Astrocyte of the spinal cord (primary cell): ENCODE measurements at regions not wholly inside any gene's neighbourhood (a gene's known extent, or its start where the extent isn't known, plus 50 kb on each side); places are given as distances from the start of the nearest gene placed in this dataset.

Experiments
- DNase-seq: peaks from one replicate; pipeline ENCODE4 v3.0.0; 2011; ENCODE audit warnings: low read depth, low spot score
- H3K4me3 ChIP-seq: 2 replicates; pipeline ENCODE4 v1.5.1; 2011; ENCODE audit warnings: low read depth, mild to moderate bottlenecking, low read length, moderate library complexity
- CTCF ChIP-seq: IDR thresholded peaks from 2 replicates; pipeline ENCODE4 v1.5.1; 2012; ENCODE audit warnings: low read depth, mild to moderate bottlenecking, low read length, inconsistent platforms
- in situ Hi-C: cut with HindIII; loops from 2 replicates; pipeline ENCODE4 v1.10.0; 2017; ENCODE audit warnings: low sequenced_read_pairs

GRCh38 chr2:59654710-59655109 lies 898.7 kb downstream of the BCL11A start:
- no peak overlapping the region for H3K4me3 ChIP-seq
- TF ChIP-seq CTCF = no peak
- no peak for DNase-seq
- in situ Hi-C loops = no loop called here

- no peak for DNase-seq
- in situ Hi-C loops = no loop called here
- H3K4me3 ChIP-seq = no peak overlapping the region
- TF ChIP-seq CTCF = no peak
Measured at GRCh38 chr2:59653164-59653563, 900.3 kb downstream of the BCL11A start.

GRCh38 chr2:59630789-59631188 lies 922.7 kb downstream of the BCL11A start:
- no peak overlapping the region for H3K4me3 ChIP-seq
- TF ChIP-seq CTCF = no peak
- DNase-seq = no peak
- in situ Hi-C loops = no loop called here

- in situ Hi-C loops = no loop called here
- DNase-seq = no peak
- TF ChIP-seq CTCF = no peak
- H3K4me3 ChIP-seq = no peak overlapping the region
Measured at GRCh38 chr2:59627599-59627998, 925.9 kb downstream of the BCL11A start.

- TF ChIP-seq CTCF = no peak
- in situ Hi-C loops = no loop called here
- no peak for DNase-seq
- H3K4me3 ChIP-seq = no peak overlapping the region
Measured at GRCh38 chr2:59622599-59623308, 930.7 kb downstream of the BCL11A start.

GRCh38 chr2:59604123-59604522 lies 949.3 kb downstream of the BCL11A start:
- no peak for DNase-seq
- in situ Hi-C loops = no loop called here
- TF ChIP-seq CTCF = no peak
- no peak overlapping the region for H3K4me3 ChIP-seq
